GM21717 (cell line): ENCODE measurements at regions not wholly inside any gene's neighbourhood (a gene's known extent, or its start where the extent isn't known, plus 50 kb on each side); places are given as distances from the start of the nearest gene placed in this dataset.
"Not testable (repeated sequence)": the region's sequence is repeated elsewhere in the genome, so short reads cannot be mapped to it uniquely, and the experiment has no call there.

Experiments used
- ATAC-seq: cut with Tn5 transposase; IDR thresholded peaks from one replicate; pipeline ENCODE4 v1.9.1; 2021; ENCODE audit warnings: mild to moderate bottlenecking, moderate library complexity; ENCODE audit not compliant: unreplicated experiment

DNA sequence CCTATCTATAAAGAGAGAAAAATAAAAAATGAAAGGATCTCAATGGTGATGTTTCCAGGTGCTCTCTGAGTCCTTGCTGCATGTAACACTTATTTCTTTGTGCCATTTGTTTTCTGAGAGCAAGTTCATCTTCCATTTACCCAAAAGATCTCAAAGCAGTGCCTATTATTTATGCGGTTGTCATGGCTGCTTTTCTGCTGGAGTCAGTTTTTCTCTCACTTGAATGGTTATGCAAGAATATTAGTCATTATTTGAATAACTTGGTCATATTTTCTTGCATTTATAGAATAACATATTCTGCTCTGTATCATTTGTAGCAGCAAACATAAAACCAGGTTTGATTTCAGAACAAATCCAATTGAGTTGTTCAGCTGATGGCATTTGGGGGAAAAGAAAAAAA, 141.8 kb upstream of the G2E3 start:
- no peak for ATAC-seq

DNA sequence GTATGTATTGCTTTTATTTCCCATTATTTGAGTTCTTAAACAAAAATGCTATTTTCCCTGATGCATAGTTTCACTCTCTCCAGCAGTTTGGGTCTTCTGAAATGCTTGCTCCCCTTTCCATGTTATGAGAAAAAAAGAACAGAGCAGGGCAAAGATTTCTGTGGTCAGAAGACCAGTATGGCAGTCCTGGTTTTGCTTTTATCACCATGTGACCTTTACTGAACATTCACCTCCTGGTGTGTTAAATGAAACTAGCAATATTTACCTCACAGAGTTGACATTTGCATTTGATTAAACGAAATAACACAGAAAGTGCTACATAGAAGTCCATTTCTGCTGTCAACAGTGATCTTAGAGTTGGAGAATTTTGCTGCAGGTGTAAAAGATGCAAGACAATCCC, 141.0 kb upstream of the G2E3 start:
- ATAC-seq, result no peak

GRCh38 chr14:30419037-30419436, 139.9 kb upstream of the G2E3 start:
- ATAC-seq, result no peak

- no peak for ATAC-seq
Measured at GRCh38 chr14:30420515-30420914, 138.4 kb upstream of the G2E3 start.

DNA sequence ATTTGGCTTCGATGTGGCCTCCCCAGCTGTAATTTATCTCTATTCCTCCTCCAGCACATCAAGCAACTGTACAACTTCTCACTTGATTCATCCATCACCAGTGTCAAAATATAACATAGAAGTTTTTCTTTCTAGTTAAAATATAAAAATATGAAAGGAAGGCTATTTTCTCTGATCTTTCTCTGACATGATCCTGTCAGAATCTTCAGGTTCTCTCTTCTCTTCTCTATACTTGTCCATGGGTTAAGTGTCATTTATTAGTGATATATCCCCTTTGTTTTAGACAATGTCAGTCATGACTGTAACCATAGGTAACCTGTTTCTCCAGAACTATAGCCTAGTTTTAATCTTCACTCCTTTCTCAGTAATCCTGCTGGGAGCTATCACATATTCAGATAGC, 132.5 kb upstream of the G2E3 start:
- ATAC-seq, result no peak

DNA sequence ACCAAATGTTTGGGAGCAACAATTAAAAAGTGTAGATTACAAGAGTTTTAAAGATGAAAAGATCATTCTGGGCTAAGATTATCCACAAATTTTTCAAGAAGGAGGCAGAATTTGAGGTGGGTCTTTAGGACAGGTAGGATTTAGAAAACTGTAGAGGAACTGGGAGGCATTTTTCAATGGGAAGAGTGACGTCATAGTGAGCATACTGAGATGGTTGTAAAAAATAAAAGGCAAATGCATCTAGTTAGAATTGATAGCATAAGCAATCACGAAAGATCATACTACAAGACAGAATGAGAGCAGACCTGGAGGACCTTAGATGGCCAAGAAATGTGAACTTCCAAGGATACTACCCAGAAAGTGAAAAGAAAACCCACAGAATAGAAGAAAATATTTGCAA, 131.6 kb upstream of the G2E3 start:
- no peak for ATAC-seq

- ATAC-seq, result no peak
Measured at GRCh38 chr14:30427846-30428245, 131.1 kb upstream of the G2E3 start.

GRCh38 chr14:30431552-30431951, 127.4 kb upstream of the G2E3 start:
- ATAC-seq, result no peak

- ATAC-seq, result no peak
Measured at GRCh38 chr14:30440961-30441360, 118.0 kb upstream of the G2E3 start.

DNA sequence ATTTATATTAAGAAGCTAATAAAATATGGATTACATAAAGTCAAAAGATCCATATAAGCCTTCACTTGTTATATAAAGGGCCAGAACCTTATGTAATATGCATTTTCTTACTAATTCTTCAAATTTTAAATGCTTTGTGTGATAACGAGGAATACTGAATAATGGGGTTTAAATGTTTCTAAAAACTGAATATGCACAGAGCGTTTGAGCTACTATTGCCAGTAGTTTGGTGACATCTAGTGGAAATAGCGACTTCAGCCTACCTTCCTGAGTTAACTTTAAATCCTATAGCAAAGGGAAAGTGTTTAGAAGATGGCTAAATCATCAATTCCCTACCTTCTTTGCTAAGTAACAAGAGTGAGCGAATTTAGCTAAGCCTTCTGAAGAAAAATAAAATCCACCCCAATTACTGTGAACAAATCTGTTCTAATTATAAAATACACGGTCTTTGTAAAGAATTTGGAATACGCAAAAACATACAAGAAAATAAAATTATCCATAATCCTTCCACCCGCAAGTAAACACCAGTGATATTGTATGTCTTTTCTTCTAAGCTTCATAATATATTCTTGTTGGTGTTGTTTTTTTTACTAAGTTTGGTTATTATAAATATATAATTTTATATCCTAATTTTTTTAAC, 115.5 kb upstream of the G2E3 start:
- ATAC-seq, result no peak

DNA sequence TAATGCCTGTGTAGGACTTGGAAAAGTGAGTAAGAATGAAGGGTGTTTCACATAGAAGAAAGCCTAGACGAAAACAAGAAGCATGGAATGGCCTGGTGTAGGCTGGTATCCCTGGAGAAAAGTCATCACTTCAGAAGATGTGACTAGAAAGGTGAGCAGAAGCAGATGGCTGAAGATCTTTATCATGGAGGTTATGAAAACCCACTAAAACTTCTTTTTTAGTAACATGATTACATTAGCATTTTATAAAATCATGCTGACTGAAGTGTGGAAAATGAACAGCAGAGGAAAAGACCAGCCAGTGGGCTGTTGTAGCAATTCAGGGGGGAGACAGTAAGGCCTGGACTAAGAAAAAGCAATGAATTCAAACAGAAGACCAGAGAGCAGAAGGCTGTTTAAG, 114.5 kb upstream of the G2E3 start:
- ATAC-seq, result no peak

DNA sequence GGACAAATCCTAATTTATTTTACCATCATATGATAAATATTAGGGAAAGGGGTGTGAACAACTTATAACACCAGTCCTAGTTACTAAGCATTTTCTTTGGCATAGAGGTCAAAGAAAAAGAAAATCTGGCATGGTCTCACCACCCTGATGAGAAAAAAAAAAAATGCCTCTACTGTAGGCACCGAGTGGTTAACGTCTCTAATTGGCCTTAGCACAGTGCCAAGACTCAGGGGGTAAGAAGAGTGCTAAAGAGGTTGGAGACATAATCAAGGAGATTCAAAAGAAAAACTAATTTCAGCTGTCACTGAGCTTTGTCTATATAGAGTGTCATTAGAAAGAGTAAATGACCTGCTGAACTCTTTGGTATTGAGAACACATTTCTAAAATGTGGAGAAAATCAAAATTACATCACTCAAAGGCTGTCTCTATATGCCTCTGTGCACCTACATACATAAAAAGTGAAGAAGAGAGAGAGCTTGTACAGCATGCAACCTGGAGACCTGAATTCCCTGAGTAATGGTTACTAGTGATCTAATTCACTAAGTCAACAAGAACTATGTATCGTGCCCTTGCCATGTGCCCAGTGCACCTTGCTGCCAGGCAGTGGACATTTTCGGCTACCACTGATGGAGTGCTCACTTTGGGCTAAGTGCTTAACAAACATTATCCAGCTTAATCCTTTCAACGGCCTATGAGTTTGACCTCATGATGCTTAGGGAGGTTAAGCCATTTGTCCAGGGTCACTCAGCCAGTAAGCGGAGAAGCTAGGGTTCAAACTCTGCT, 113.8 kb upstream of the G2E3 start:
- ATAC-seq, result no peak

DNA sequence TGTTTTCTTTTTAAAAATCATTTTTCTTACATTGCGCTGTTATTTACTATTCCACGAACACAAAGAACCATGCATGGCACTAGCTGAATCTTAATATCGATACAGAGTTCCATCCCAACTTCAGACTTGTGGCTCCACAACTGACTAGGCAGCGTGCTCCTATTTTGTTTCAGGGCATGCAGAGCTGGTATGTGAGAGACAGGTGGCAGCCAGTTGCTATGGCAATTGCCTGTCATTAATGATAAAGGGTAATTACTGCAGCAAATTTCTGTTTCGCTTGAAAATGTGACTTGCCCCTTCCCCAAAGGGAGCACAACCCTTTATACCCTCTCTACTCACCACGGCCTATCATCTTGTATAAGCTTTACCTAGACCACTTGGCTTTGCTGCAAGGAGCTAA, 113.1 kb upstream of the G2E3 start:
- no peak for ATAC-seq

DNA sequence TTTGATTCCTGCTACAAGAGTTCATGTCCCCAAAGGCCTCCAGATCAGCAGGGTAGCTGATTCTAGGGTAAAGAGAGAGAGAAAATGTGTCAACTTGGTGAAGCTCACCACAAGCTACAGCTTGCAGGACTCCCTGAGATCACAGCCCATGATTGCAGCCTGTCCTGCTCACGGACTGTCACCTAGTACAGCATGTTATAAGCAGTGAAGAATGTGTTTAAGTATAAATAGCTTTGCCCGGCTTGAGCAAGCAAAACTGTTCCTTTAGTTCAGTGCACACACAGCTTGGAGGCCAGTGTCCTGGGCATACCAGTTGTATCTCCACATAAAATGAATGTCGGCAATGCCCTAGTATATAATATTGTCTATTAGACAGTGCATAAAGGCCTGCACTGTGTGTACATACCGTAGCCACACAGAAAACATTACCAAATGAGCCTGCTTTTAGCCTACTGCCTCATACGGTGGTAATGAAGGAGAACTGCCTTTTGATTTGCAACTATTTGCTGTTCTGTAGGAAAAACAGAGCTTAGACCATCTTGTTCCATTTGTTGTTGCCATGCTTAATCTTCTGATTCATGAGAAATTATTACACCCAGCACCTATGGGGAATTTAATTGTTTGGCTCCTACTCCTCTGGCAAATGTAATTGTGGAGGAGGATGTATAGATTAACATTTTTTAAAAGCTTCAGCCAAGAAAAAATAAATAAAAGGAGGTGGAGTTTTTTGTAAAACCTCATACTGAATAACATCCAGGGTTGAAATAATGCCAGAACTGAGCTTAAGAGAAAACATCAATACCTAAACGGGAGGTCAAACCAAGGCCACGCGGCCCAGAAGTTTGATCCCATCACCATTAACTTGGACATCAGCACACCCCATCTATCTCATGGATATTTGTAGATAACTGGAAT, 108.1 kb upstream of the G2E3 start:
- no peak for ATAC-seq

GRCh38 chr14:30456296-30456695, 102.7 kb upstream of the G2E3 start:
- ATAC-seq, result no peak

- ATAC-seq, result no peak
Measured at GRCh38 chr14:30462358-30462757, 96.6 kb upstream of the G2E3 start.

- no peak for ATAC-seq
Measured at GRCh38 chr14:30464481-30464880, 94.5 kb upstream of the G2E3 start.

DNA sequence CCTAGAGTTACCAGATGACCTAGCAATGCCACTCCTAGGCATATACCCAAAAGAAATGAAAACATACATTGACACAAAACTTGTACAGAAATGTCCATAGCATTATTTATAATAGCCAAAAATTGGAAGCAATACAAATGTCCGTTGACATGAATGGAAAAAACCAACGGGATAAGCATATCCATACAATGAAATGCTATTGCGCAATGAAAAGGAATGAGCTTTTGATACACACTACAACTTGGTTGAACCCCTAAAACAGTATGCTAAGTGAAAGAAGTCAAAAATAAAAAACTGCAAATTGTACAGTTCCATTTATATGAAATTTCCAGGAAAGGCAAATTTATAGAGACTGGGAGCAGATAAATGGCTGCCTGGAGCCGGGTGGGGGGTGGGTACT, 90.6 kb upstream of the G2E3 start:
- no peak for ATAC-seq

DNA sequence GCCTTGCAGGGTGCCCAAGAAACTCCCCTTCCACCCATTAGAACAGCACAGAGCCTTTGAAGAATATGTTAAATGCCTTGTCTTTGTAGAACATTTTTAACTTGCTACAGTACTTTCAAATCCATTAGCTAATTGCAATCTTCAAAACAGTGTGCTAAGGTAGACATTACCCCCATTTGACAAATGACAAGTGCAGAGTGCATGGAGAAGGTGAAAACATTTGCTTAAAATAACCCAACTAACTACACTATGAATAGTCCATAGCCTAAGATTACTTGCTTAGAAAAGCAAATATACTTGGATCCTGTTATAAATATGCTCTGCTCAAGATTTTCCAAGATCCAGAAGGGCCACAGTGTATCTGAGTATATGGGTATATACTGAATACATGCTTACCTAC, 87.0 kb upstream of the G2E3 start:
- no peak for ATAC-seq

- ATAC-seq, result not testable (repeated sequence)
Measured at GRCh38 chr14:30473846-30474696, 84.9 kb upstream of the G2E3 start.

DNA sequence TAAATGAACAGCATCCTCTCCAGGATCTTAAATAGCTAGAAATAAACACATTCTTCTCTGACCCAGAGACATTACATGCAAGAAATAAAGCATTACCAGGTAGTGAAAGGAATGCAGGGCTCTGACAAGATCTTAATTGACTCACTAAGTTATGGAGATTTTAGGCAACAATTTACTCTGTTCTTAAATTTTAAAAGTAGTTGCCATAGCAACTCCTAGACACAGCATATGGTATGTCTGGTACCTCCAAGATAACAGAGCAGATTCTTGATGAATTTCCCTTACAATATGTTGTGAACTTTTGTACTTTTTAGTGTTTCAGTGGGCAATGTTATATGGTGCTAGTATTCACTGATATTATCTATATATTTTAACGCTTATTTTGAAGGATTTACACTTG, 76.7 kb upstream of the G2E3 start:
- no peak for ATAC-seq
